ENCODE measurements at regions not wholly inside any gene's neighbourhood (a gene's known extent, or its start where the extent isn't known, plus 50 kb on each side); places are given as distances from the start of the nearest gene placed in this dataset.
"Not testable (repeated sequence)": the region's sequence is repeated elsewhere in the genome, so short reads cannot be mapped to it uniquely, and the experiment has no call there.

DNA sequence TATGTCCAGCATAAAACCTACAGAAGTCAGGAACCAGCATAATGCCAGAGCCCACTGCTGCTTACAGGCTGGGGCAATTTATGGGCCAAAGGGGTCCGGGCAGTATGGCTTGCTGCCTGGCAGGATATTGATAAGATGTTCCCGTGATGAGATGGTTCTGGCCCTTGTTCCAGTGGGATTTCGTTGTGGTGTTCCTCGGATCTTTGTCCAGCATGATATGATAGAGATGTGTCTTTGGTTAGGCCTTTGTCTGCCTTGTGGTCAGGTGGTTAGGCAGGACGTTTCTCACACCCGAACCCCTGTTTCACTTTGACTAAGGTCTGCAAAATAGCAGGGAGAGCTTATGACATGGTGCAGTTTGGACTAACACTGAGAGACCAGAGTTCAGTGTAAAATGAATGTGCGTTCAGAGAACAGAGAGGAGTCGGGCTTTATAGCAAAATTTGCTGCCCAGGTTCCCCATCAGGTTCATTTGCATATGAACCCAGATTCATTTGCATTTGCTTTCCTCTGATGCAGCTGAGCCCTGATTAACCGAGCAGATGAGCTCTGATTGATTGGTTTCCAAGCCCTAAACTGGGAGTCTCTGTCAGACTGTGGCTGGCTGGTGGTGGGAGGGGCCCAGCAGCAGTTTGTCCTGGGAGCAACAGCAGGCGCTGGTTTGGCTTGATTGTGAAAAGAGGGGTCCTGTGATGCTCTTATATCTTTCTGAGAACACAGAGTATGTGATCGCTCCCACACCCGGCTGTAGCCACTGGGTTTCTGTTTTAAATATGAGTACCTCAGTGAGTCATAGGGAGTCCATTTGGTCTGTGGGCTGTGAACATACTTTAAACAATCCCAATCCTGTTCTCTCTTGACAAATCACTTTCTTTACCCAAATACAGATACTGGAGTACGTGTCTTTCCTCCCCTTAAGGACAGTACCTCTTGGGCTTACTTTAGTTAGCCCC, 156.3 kb upstream of the PZP start:
- no peak for DNase-seq

DNA sequence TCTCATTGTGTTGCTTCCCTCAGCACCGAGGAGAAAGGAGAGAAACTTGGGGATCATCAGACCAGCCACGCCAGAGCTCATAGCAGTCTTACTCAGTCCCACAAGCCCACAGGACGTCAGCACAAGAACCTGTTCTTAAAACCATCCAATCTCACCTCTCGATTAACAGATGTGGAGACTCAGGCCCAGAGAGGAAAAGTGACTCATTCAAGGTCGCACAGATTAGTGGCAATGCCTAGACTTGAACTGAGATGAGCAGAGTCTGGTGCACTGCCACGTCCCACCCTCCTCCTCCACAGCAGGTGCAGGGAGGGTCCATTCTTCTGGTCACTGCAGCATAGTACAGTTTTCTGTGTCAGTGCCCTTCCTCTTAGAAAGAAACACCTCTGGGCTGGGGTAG, 154.9 kb upstream of the PZP start:
- DNase-seq: no peak

DNA sequence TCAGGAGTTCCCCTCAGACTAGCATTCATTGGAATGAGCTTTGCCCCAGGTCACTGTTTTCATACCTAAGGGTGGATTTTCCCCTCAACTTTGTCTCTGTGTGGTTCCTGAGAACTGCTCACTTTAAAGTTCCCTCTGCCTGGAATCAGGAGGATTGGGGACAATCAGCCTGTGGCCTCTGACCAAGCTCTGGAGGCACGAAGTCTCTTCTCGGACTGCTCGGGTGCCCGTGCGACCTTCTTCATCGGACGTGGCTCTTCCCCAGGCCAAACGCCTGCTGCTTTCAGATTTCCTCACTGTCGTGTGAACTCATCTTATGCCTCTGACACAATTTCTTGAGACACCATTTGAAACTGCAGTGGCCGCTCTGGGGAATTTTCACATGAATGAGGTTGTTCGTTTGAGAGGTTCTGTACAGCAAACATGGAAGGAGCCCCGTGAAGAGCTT, 153.7 kb upstream of the PZP start:
- DNase-seq: no peak

DNA sequence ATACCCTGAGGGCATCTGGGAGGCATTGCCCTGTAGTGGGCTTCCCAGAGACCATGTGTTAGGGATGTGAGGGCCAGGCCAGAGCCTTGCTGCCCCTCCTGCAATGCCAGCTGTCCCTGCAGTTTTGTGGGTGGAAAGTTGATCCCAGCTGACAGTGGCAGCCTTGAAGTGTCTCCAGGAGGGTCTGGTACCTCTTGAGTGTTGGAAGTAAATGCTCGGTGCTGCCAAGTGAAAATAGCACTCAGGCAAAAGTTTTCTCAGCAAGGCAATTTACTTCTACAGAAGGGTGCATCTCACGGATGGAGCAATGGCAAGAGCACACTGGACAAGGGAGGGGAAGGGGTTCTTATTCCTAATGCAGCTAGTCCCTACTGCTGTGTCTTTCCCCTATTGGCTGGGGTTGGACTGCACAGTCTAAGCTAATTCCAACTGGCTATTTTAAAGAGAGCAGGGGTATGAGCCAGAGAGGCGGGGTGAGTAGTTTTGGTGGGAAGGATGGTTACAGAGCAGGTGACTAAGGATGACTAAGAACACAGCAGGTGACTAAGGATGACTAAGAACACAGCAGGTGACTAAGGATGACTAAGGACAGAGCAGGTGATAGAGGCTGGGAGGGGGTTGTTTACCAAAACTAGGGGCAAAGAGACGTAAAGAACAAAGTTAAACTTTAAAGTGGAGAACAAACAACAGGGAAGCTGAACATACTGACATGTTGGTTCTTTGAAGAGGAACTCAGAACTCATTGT, 146.0 kb upstream of the PZP start:
- not testable (repeated sequence) for DNase-seq

DNA sequence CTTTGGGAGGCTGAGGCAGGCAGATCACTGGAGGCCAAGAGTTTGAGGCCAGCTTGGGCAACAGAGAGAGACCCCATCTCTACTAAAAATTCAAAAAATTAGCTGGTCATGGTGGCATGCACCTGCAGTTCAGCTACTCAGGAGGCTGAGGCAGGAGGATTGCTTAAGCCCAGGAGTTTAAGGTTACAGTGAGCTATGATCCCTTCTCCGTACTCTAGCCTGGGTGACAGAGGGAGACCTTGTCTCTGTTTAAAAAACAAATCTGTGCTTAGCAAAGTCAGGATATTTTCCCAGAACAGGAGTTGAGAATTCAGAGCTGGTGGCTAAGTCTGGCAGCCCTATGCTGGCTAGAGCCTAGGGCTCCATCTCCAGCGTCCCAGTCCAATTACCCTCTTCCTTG, 142.9 kb upstream of the PZP start:
- DNase-seq: no peak

DNA sequence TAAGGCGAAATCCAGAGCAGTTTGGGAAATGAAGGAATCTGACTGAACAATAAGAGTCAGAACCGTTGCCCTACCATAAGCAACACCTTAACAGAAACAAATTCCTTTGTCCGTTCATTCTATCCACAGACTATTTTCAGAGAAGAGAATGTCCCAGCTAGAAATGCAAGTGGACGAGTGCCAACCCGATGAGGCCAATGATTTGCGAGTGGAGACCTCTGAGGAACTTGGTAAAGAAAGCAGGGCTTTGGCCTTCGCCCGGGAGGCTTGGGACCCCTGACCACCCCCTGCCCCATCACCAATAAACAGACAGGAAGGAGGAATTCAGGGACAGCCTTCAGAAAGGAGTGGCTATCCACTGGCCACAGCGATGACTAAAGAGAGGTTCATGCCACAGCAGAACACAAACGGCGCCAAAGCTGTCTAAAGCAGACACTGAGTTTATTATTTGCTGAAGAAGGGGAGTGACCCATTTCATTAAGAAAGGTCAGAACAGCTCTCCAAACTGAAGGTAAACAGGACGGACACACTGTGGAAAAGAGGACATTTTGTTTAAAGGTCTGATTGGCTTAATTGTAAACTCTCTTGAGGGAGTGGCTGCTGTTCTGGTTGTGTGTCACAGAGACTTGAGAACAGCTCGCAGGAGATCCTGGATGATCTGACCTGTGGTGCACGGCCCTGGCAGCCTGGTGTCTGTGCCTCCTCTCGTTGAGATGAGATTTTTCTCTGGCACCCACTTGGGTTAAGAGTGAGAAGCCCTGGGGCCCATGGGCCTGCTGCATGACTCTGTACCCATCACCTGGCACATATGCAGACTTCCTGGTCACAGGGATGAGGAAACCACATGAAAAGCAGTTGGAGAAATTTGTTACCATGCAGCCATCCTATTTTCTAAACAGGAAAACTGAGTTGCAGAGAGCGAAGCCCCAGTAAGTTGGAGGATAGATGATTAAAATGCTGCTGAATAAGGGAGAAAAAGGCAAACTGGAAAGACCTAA, 142.0 kb upstream of the PZP start:
- no peak for DNase-seq

DNA sequence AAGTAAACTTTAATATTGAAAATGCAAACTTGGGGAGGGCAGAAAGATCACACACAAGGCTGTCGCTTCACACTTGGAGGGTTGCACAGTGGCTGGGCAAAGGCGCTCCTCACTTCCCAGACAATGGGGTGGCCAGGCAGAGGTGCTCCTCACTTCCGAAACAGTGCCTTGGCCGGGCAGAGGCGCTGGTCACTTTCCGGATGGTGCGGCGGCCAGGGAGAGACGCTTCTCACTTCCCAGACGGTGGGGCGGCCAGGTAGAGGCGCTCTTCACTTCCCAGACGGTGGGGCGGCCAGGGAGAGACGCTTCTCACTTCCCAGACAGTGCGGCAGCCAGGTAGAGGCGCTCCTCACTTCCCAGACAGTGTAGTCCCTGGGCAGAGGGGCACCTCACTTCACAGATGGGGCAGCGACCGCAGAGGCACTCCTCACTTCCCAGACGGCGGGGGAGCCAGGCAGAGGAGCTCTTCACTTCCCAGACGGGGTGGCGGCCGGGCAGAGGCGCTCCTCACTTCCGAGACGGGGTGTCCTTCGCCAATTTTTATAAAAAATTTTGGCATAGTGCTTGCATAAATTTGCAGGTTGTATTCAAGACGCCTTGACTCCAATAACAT, 140.8 kb upstream of the PZP start:
- no peak for DNase-seq

DNA sequence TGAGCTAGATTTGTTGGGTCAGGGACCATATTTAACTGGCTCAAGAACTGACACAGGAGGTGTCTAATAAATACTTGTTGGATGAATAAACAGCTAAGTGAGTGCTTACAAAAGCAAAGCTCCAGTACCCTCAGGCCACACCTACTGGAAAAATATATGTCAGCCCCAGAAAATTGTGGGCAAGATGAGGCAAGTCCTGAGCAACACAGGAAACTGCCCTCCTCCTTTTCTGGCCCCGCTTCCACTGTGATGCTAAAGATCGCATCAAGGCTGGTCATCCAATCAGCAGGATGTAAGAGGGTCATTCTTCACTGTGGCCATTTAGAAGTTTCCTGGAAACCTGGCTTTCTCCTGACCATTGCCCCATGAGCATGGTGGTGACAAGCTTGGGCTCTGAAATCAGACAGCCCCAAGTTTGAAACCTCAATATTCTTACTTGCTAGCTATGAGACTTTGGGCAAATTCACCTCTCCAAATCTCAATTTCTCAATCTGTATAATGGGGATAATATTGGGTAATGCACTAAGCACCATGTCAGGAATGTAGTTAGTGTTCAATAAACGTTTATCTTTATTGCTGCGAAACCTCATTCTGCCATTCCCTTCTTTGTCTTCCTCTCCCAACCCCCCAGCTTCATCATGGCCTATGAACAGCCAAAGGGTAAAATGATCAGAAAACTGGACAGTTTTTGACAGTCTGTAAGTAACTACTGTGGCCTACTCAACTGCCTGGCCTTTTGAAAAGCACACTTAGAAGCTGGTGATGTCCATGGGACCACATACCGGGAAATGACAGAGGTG, 139.3 kb upstream of the PZP start:
- DNase-seq: no peak

DNA sequence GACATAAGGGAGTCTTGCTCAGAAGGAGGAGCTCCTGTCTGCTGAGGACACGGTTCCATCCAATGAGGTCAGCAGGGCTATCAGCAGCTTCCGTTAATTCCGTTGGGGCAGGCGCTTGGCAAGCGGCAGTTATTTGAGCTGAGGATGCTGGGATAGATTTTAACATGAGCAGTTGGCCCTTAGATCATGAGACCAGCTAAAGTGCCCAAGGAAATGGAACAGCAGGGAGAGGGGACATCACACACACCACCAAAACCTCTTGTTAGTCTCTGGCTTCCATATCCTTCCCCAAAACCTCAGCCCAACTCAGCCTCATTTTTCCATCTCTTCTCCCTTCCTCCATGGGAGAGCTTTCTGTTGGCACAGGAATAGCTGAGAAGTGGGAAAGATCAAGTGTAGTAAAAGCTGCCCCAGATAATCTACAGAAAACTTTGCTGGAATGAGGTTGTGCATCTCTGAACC, 138.7 kb upstream of the PZP start:
- no peak for DNase-seq

DNA sequence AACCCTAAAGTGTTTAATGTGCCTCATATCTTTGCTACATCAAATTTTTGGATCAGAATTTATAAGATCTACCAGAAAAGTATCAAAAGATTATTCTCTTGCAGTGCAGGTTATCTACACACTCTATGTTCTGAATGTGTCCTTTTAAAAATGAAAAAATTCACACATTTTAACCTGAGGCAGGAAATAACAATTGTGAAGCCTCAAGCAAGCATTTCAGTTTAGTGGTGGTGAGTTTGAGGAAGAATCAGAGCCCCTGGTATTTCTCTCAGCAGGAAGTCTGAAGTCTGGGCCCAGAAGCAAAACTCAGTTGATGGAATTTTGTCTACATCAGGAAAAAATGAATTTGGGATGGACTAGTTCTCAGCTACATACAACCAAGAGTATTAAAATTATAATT, 137.0 kb upstream of the PZP start:
- DNase-seq: no peak

DNA sequence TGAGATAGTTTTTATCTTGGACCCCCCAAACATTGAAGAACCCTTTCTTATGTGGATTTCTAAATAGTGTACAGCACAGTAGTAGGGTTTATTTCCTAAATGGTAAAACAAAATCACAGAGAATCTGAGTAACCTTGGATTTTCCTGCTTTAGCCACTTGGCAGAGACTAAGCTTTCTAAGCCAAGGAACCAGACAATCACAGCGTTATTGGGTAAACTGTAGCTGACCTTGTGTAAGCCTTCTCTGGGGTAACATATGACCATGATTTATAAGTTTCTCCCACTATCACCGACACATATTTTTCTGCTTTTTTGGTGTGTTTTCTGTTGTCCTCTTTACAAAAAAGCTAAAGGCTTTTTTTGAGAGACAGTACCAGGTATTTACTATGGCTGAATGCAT, 136.3 kb upstream of the PZP start:
- no peak for DNase-seq

DNA sequence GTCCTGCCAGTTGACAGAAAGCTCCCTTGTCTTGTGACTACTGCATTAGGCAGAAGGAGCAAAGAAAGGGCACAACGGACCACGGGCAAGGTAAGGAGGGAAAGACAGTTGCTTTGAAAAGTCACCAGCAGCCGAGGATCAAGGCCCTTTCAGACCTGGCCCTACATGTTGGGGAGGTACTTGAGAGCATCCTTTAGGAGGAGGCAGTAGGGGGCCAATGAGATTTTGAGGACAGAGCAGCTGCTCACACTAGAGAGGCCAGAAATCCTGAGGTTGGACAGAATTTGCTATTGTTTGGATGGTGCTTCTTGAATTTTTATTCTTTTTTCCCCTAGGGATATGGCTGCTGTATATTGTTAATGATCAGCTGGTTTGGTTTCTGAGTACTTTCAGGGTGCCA, 135.5 kb upstream of the PZP start:
- no peak for DNase-seq

DNA sequence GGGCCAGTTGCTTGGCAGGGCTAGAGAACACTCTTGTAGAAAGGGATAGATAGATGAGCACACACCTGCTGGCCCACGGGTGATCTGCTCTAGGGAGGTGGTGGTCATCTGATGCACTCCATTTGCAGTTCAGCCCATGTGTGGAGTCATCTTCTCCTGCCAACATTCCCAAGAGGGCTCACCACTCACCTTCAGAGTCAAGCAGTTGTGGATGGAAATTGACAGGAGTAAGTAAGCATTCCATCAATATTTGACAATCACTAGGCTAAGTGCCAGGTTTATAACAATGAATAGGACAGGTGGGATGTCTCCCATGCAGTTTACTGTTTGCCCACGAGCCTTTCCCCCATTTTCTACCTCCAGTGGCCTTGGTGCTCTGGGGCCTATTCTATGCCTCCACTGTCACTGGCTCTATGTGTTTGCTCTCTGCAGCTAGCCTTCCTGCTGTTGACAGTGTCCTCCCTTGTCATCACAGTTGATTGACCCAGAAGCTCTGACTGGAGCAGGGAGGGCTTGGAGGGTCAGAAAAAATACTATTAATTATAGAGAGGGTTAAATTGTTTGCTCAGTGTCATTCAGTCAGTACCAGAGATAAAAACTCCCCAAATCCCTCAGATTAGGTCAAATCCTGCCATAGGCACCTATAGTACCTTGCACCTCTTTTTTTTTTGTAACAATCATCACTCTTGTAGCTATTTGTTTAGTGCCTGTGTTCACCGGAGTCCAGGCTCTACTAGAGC, 134.6 kb upstream of the PZP start:
- DNase-seq: no peak

DNA sequence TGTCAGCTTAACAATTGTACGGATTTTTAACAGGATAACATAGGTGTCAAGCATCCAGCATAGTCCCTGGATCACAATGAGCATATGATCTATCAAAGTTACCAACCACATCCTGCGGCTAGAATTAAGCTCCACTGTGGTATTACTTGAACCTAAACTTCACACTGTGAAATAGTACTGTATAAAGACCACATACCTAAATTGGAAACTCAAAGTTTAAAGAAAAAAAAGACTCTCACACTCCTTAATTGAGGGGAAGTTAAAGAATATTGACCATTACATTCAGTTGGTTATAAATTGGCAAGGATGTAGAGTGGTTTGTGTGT, 133.0 kb upstream of the PZP start:
- no peak for DNase-seq

DNA sequence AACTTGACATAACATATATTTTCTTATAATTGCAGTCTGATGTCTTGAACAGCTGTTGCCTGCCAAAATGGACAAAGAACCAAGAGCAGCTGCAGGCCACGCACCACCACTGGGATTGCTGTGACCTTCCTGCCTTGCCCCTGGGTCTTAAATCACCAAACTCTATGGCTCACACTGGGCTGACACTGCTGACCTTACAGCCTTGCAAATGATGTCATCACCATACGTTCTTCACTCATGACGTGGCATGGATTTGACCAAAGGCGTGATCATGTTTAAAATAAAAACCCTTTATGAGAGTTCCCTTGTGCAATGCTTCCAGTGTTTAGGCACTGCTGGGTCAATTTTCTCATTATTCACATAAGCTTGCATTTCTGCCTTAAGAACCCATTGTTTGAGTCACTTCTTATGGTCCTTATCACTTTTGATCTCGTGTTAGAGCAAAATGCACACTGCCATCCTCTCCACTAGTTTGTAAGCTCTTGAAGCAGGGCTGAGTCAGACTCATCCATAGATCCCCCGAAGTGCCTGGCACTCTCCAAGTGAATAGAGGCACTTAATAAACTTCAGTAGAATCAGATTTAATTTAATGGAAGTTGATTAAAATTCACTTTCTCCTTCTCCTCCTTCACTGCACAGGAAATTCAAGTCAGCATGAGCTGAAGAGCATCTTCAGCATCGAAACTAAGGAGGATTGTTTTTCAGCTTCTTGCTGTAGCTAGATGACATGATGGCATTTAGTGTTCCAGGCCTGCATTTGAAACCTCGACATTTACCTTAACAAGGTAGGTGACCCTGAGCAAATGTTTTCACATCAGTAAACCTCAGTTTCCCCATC, 132.4 kb upstream of the PZP start:
- no peak for DNase-seq

DNA sequence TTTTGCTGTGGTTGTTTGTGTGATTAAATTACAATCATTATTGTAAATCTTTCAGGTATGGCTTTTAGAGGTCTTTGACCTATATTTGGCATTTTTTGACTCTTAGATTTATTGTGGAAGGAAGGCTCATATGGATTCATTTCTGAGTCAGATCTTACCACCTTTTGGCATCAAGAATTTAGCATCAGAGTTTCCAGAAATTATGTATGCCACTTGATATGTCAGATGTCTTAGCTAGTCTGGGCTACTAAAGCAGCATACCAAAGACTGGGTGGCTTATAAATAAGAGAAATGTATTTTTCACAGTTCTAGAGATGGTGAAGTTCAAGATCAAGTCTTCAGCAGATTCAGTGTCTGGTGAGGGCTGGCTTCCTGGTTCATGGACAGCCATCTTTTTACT, 129.5 kb upstream of the PZP start:
- no peak for DNase-seq

DNA sequence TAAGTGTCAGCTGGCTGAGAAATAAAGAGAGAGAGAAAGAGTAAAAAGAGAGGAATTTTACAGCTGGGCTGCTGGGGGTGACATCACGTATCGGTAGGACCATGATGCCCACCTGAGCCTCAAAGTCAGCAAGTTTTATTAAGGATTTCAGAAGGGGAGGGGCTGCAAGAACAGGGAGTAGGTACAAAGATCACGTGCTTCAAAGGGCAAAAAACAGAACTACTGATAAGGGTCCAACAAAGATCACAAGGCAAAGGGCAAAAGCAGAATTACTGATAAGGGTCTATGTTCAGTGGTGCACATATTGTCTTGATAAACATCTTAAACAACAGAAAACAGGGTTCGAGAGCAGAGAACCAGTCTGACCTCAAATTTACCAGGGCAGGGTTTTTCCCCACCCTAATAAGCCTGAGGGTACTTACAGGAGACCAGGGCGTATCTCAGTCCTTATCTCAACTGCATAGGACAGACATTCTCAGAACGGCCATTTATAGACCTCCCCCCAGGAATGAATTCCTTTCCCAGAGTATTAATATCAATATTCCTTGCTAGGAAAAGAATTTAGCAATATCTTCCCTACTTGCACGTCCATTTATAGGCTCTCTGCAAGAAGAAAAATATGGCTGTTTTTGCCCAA, 128.3 kb upstream of the PZP start:
- not testable (repeated sequence) for DNase-seq

DNA sequence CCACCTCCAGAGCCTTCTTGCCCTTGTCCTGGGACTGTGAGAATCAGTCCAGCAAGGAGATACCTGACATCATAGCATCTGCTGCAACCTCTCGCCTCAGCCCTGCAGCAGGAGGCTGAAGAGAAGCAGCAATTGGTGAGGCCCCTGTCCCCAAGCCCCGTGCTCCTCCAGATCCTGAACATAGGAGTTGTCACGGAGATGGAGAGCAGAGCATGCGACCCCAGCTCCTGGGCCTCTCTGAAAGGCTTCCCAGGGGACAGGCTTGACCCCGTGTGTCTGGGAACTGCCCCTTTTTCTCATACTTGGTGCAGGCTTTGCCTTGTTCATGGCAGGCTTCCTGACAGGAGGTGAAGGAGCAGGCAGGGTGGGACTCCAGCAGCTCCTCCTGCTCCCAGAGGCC, 127.7 kb upstream of the PZP start:
- no peak for DNase-seq

DNA sequence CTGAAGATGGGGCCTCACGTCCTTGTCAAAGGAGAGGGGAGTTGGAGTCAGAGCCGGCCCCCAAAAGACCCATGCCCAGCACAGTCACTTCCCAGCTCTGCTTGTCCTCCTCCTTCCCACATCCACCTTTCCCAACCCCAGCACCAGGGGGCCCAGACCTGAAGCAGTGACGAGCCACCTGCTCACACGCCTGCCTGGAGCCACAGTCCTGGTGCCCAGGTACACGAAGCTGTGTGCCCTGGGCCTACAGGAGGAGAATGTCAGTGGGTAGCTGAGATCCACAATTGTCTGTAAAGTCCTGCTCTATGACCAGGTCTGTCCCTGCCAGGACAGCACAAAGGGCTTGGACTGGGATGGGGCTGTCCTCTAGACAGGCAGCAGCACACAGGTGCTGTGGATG, 126.8 kb upstream of the PZP start:
- no peak for DNase-seq
